GM23248 (cell line): ENCODE measurements at regions not wholly inside any gene's neighbourhood (a gene's known extent, or its start where the extent isn't known, plus 50 kb on each side); places are given as distances from the start of the nearest gene placed in this dataset.

Experiments
- EZH2 ChIP-seq: fragments of 200-600 bp; sonication (generic); IDR thresholded peaks from 2 replicates; pipeline ENCODE4 v1.6.1; 2018; ENCODE audit warnings: antibody characterized with exemption, mild to moderate bottlenecking; ENCODE audit not compliant: insufficient read depth, poor library complexity, severe bottlenecking
- EZH2phosphoT487 ChIP-seq: fragments of 200-600 bp; sonication (generic); IDR thresholded peaks from 2 replicates; pipeline ENCODE4 v1.6.1; 2018; ENCODE audit warnings: antibody characterized with exemption, moderate library complexity, mild to moderate bottlenecking, low read depth; ENCODE audit not compliant: insufficient read depth

GRCh38 chr2:120432976-120433815 is 87.3 kb downstream of the INHBB start:
- no peak for TF ChIP-seq EZH2
- no peak for TF ChIP-seq EZH2phosphoT487
